CD8-positive, alpha-beta memory T cell (primary cell): ENCODE measurements at regions not wholly inside any gene's neighbourhood (a gene's known extent, or its start where the extent isn't known, plus 50 kb on each side); places are given as distances from the start of the nearest gene placed in this dataset.

ENCODE experiments used
- CTCF ChIA-PET: fragments of 350-600 bp; sonication (Branson Sonifier 250); formaldehyde crosslinking; loops from one replicate; lab custom pipeline; 2021; ENCODE audit warnings: antibody characterized with exemption; lab: Charles Lee
- POLR2A ChIA-PET: fragments of 350-600 bp; sonication (Branson Sonifier 250); formaldehyde crosslinking; loops from one replicate; lab custom pipeline; 2021; ENCODE audit warnings: antibody characterized with exemption; lab: Charles Lee
- DNase-seq, 5 donors: peaks; one replicate each; pipeline versions ENCODE4 v3.0.0 to v3.0.0-alpha.2; 2020 to 2022; ENCODE audit warnings: mixed read lengths in 1 of 5
- H3K27ac ChIP-seq: one replicate; pipeline ENCODE4 v1.7.0; 2013; ENCODE audit warnings: low read depth, mild to moderate bottlenecking, low read length, moderate library complexity
- H3K27me3 ChIP-seq: 2 replicates; pipeline ENCODE4 v1.7.0; 2013; ENCODE audit warnings: low read length, mild to moderate bottlenecking; ENCODE audit not compliant: insufficient read depth, poor library complexity, severe bottlenecking
- H3K36me3 ChIP-seq: 2 replicates; pipeline ENCODE4 v1.7.0; 2013; ENCODE audit warnings: mild to moderate bottlenecking, low read length, moderate library complexity; ENCODE audit not compliant: insufficient read depth
- H3K4me1 ChIP-seq: 2 replicates; pipeline ENCODE4 v1.7.0; 2013; ENCODE audit warnings: mild to moderate bottlenecking, low read length, moderate library complexity; ENCODE audit not compliant: insufficient read depth
- H3K4me3 ChIP-seq: 2 replicates; pipeline ENCODE4 v1.7.0; 2013; ENCODE audit warnings: mild to moderate bottlenecking, low read length
- H3K9me3 ChIP-seq: 2 replicates; pipeline ENCODE4 v1.7.0; 2013; ENCODE audit warnings: mild to moderate bottlenecking, low read length
- H3K27ac Mint-ChIP-seq, 8 donors: one replicate each; pipeline ENCODE4 v1.8.0; 2020 to 2021; ENCODE audit warnings: mixed read lengths in 8 of 8, mild to moderate bottlenecking in 6 of 8, inconsistent platforms in 3 of 8, moderate library complexity in 3 of 8
- H3K27me3 Mint-ChIP-seq, 2 donors: one replicate each; pipeline ENCODE4 v1.8.0; 2020 to 2021; ENCODE audit warnings: mixed read lengths in 2 of 2, mild to moderate bottlenecking in 1 of 2, moderate library complexity in 1 of 2
- H3K36me3 Mint-ChIP-seq, 3 donors: one replicate each; pipeline ENCODE4 v1.8.0; 2020 to 2021; ENCODE audit warnings: mixed read lengths in 3 of 3, inconsistent platforms in 1 of 3, mild to moderate bottlenecking in 1 of 3
- H3K4me1 Mint-ChIP-seq, 3 donors: one replicate each; pipeline ENCODE4 v1.8.0; 2020 to 2021; ENCODE audit warnings: mixed read lengths in 3 of 3, inconsistent platforms in 1 of 3, mild to moderate bottlenecking in 1 of 3
- H3K4me3 Mint-ChIP-seq, 7 donors: one replicate each; pipeline ENCODE4 v1.8.0; 2020 to 2021; ENCODE audit warnings: mixed read lengths in 7 of 7, mild to moderate bottlenecking in 6 of 7, moderate library complexity in 4 of 7, inconsistent platforms in 2 of 7
- H3K9me3 Mint-ChIP-seq, 5 donors: one replicate each; pipeline ENCODE4 v1.8.0; 2020 to 2022; ENCODE audit warnings: mixed read lengths in 5 of 5, mild to moderate bottlenecking in 3 of 5, moderate library complexity in 2 of 5, inconsistent platforms in 1 of 5

DNA sequence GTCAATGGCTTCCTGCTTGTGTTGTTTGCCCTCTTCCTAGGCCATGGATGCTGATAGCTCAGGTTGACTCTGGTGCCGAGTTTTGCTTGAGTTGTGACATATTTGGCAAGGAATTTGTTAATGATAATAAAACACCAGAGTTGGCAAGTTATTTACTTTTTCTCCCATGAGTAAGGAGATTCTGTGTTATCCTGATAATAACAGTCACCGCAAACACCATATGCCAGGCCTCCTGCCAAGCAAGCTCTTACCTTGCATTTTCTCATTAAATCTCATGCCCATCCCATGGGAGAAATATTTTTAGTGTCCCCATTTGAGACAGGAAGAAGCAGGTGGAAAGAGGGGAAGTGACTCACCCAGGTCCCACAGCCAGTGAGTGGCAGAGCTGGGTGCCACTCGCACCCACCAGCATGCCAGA lies 67.4 kb upstream of the CLCN4 start:
- Histone ChIP-seq H3K27me3 (no peaks in the 10 kb centered on the region), H3K4me1 (peaks cover 16% of the 10 kb centered on the region), H3K9me3 (no peaks in the 10 kb centered on the region), H3K36me3 (no peaks in the 10 kb centered on the region), H3K4me3 (no peak overlapping the region), H3K27ac (no peak overlapping the region)
- peaks cover 22 to 36% (median 34%) of the 10 kb centered on the region in 3 donors for H3K4me1 Mint-ChIP-seq
- POLR2A ChIA-PET: no interaction called here
- H3K36me3 Mint-ChIP-seq: peaks cover 0 to 18% (median 0%) of the 10 kb centered on the region in 3 donors
- H3K27ac Mint-ChIP-seq: no peak overlapping the region
- H3K9me3 Mint-ChIP-seq: no peaks in the 10 kb centered on the region
- CTCF ChIA-PET: interaction anchor here (0.8 kb wide), 1 partner anchor 24 kb away, joined by 3 read pairs; no protein-coding TSS in a partner anchor
- peaks cover 0 to 4% of the 10 kb centered on the region in 2 donors for H3K27me3 Mint-ChIP-seq
- DNase-seq: no peak
- H3K4me3 Mint-ChIP-seq: no peak overlapping the region

DNA sequence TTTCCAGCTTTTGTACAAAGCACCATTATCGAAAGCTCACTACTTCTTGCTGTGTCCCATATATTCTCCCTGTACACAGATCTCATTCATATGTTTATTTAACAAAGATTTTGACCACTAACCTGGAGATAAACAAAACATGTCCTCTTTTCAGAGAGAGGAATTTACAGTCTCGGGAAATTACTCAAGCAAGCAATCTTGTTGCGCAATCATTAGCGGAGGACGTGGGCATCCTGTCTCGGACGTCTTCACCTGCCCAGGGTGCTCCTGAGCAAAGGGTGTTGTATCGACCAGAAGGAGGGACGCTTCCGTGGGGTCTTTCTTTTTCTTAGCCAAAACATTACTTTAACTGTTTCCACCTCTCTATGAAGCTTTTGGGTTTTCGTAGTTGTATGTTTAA lies 66.5 kb upstream of the CLCN4 start:
- no peaks in the 10 kb centered on the region for H3K9me3 ChIP-seq
- Mint-ChIP-seq H3K4me3 (no peak overlapping the region), H3K27me3 (peaks cover 0 to 1% of the 10 kb centered on the region in 2 donors), H3K4me1 (peaks cover 14 to 29% (median 25%) of the 10 kb centered on the region in 3 donors), H3K27ac (no peak overlapping the region), H3K9me3 (no peaks in the 10 kb centered on the region), H3K36me3 (peaks cover 0 to 18% (median 0%) of the 10 kb centered on the region in 3 donors)
- H3K36me3 ChIP-seq: no peaks in the 10 kb centered on the region
- POLR2A ChIA-PET: no interaction called here
- no peak overlapping the region for H3K27ac ChIP-seq
- H3K4me1 ChIP-seq: peaks cover 9% of the 10 kb centered on the region
- no peak for DNase-seq
- CTCF ChIA-PET: no interaction called here
- H3K27me3 ChIP-seq: no peaks in the 10 kb centered on the region
- no peak overlapping the region for H3K4me3 ChIP-seq

DNA sequence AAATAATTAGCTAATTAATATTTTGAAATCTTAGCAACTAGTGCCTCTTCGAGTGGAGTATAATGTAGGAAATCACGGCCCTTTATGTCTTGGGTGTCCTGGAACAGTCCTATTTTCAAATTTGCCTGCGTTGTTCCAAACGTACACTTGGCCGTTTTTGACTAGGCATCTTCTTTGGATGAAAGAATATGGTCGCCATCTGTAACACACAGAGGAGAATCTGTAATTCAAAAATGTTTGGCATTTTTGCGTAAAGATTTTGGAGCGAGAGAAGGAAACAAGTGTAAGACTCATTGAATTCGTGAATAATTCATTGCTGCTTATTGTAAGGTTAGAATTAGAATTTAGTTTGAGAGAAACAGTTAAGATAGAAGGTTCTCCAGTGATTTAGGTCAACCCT lies 61.5 kb upstream of the CLCN4 start:
- no peak overlapping the region for H3K4me3 Mint-ChIP-seq
- POLR2A ChIA-PET: no interaction called here
- Histone ChIP-seq H3K27me3 (no peaks in the 10 kb centered on the region), H3K4me1 (peaks cover 22% of the 10 kb centered on the region), H3K4me3 (no peak overlapping the region), H3K9me3 (no peaks in the 10 kb centered on the region), H3K27ac (no peak overlapping the region), H3K36me3 (no peaks in the 10 kb centered on the region)
- peaks cover 0 to 33% (median 0%) of the 10 kb centered on the region in 3 donors for H3K36me3 Mint-ChIP-seq
- CTCF ChIA-PET: interaction anchor here (0.8 to 1.5 kb wide), 3 partner anchors 10 to 23 kb away, joined by 3 to 4 read pairs (median 4); no protein-coding TSS in a partner anchor
- peaks cover 24 to 43% (median 40%) of the 10 kb centered on the region in 3 donors for H3K4me1 Mint-ChIP-seq
- no peak for DNase-seq
- no peaks in the 10 kb centered on the region for H3K9me3 Mint-ChIP-seq
- H3K27me3 Mint-ChIP-seq: no peaks in the 10 kb centered on the region
- H3K27ac Mint-ChIP-seq: peak overlapping the region in 2 of 8 donors; percentile 3 to 32

DNA sequence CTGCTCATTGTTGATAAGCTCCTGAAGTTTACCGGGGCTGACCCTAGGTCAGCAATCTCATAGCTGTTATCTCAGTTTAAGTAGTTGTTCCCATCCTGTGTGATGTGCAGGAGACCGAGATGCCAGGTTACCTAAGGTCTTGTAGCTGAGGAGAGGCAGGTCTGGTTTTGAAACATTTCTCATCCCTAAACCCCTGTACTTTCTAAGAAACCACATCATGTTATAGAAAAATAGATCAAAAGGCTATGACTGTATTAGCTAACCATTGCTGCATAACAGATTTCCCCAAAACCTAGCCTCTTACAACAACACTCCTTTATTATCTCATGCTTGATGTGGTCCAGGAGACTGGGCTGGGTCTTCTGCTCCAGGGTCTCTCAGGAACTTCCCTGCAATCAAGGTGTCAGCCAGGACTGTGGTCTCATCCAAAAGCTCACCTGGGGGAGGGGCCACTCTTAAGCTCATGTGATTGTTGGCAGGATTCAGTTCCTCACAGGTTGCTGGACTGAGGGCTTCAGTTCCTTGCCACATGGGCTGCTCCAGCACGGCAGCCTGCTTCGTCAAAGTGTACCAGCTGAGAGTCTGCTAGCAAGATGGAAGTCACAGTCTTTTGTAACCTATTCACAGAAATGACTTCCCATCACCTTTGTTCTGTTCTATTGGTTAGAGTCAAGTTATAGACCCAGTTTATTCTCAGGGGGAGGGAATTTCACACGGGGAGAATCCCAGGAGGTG lies 60.9 kb upstream of the CLCN4 start:
- POLR2A ChIA-PET: no interaction called here
- H3K36me3 ChIP-seq: no peaks in the 10 kb centered on the region
- H3K4me1 Mint-ChIP-seq: peaks cover 30 to 49% (median 46%) of the 10 kb centered on the region in 3 donors
- no peak overlapping the region for H3K4me3 ChIP-seq
- no peaks in the 10 kb centered on the region for H3K27me3 Mint-ChIP-seq
- CTCF ChIA-PET: interaction anchor here (0.9 to 1.5 kb wide), 3 partner anchors 11 to 23 kb away, joined by 3 to 4 read pairs (median 3); no protein-coding TSS in a partner anchor
- peak in 1 of 5 donors; percentile 22 for DNase-seq
- no peaks in the 10 kb centered on the region for H3K9me3 Mint-ChIP-seq
- H3K36me3 Mint-ChIP-seq: peaks cover 0 to 35% (median 0%) of the 10 kb centered on the region in 3 donors
- H3K27ac Mint-ChIP-seq: peak overlapping the region in 6 of 8 donors; percentile 3 to 78 (median 44)
- H3K4me1 ChIP-seq: peaks cover 28% of the 10 kb centered on the region
- H3K4me3 Mint-ChIP-seq: peak overlapping the region in 2 of 7 donors; percentile 6 to 58
- H3K27me3 ChIP-seq: no peaks in the 10 kb centered on the region
- H3K9me3 ChIP-seq: no peaks in the 10 kb centered on the region
- no peak overlapping the region for H3K27ac ChIP-seq

DNA sequence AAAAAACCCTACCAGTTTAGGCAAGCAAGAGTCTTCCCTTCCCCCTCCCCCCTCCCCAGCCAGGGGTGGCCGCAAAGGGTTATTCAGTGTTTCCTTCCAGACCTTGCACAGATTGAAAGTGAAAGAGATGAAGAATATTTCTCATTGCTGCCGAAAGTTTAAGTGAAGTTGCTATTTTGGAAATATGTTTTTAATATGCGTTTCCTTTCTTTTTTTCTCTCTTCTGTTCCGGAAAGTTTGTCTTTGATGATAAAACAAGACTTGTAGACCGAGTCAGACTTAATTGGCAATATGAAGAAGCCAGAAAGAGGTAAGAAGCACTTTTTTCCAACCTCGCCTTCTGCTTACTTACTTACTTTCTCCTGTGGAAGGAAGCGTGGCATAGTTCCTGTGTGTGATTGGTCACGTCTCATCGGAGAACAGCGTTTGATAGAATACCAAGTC lies 58.5 kb upstream of the CLCN4 start:
- Histone ChIP-seq H3K4me1 (peaks cover 29% of the 10 kb centered on the region), H3K36me3 (no peaks in the 10 kb centered on the region), H3K27ac (peak overlapping the region; percentile 59), H3K9me3 (no peaks in the 10 kb centered on the region), H3K4me3 (peak overlapping the region; percentile 72), H3K27me3 (no peaks in the 10 kb centered on the region)
- H3K4me1 Mint-ChIP-seq: peaks cover 38 to 65% (median 64%) of the 10 kb centered on the region in 3 donors
- CTCF ChIA-PET: interaction anchor here (0.9 to 2.8 kb wide), 6 partner anchors 12 to 21 kb away, joined by 3 to 8 read pairs (median 5); no protein-coding TSS in a partner anchor
- H3K4me3 Mint-ChIP-seq: peak overlapping the region; percentile 89 to 99 (median 92)
- POLR2A ChIA-PET: interaction anchor here (2.3 kb wide), 1 partner anchor 12 kb away, joined by 19 read pairs; no protein-coding TSS in a partner anchor
- no peaks in the 10 kb centered on the region for H3K9me3 Mint-ChIP-seq
- peak overlapping the region; percentile 88 to 98 (median 94) for H3K27ac Mint-ChIP-seq
- peaks cover 0 to 42% (median 7%) of the 10 kb centered on the region in 3 donors for H3K36me3 Mint-ChIP-seq
- no peaks in the 10 kb centered on the region for H3K27me3 Mint-ChIP-seq
- DNase-seq: peak in 4 of 5 donors; percentile 43 to 71 (median 61)

DNA sequence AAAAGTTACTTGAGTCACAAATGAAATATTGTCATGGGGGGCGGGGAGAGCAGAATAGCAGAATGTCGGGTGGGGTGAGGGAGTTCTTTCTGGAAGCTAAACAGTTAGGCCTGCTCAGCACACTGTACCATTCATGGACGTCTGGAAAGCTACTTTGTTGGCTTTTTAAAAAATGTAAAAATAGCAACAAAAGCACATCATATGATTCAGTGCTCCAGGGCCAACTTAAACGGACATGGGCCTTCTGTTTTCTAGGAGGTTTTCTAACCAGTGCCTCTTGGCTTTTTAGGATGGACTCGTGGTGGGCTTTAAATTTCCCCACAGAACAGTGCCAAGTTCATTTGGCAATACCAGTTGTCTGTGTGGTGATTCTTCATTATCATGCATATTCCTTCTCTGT lies 57.4 kb upstream of the CLCN4 start:
- peaks cover 0 to 48% (median 7%) of the 10 kb centered on the region in 3 donors for H3K36me3 Mint-ChIP-seq
- H3K4me1 ChIP-seq: peaks cover 29% of the 10 kb centered on the region
- peak overlapping the region; percentile 72 for H3K4me3 ChIP-seq
- H3K9me3 Mint-ChIP-seq: no peaks in the 10 kb centered on the region
- no peaks in the 10 kb centered on the region for H3K27me3 ChIP-seq
- no peak overlapping the region for H3K27ac ChIP-seq
- H3K9me3 ChIP-seq: no peaks in the 10 kb centered on the region
- POLR2A ChIA-PET: no interaction called here
- no peak for DNase-seq
- peak overlapping the region; percentile 89 to 99 (median 92) for H3K4me3 Mint-ChIP-seq
- CTCF ChIA-PET: interaction anchor here (0.9 to 2.8 kb wide), 5 partner anchors 11 to 20 kb away, joined by 3 to 8 read pairs (median 6); no protein-coding TSS in a partner anchor
- H3K27me3 Mint-ChIP-seq: no peaks in the 10 kb centered on the region
- no peaks in the 10 kb centered on the region for H3K36me3 ChIP-seq
- peaks cover 41 to 65% (median 64%) of the 10 kb centered on the region in 3 donors for H3K4me1 Mint-ChIP-seq
- H3K27ac Mint-ChIP-seq: peak overlapping the region; percentile 25 to 98 (median 94)

DNA sequence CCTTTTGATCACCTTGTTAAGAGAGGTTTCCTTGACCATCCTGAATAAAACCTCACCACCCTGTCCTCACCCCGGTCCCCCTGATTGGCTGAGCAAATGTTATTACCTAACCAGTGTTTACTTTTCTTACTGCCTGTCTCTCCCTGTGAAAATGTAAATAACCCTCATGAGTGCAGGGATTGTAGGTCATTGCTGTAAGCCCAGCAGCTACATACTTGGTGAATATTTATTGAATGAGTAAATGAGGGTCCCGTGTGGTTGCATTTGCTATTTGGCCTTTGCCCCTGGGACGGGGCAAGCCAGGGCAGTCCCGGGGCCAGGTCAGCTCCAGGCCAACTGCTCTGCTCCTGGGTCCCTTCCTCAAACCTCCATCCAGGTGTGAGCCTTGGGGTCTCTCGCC lies 55.5 kb upstream of the CLCN4 start:
- Histone ChIP-seq H3K4me3 (no peak overlapping the region), H3K36me3 (no peaks in the 10 kb centered on the region), H3K27ac (no peak overlapping the region), H3K27me3 (no peaks in the 10 kb centered on the region), H3K9me3 (no peaks in the 10 kb centered on the region), H3K4me1 (peaks cover 28% of the 10 kb centered on the region)
- Mint-ChIP-seq H3K9me3 (no peaks in the 10 kb centered on the region), H3K4me3 (peak overlapping the region in 3 of 7 donors; percentile 2 to 49 (median 21)), H3K4me1 (peaks cover 44 to 71% (median 63%) of the 10 kb centered on the region in 3 donors), H3K27me3 (no peaks in the 10 kb centered on the region), H3K36me3 (peaks cover 0 to 51% (median 7%) of the 10 kb centered on the region in 3 donors), H3K27ac (peak overlapping the region in 3 of 8 donors; percentile 36 to 87 (median 48))
- ChIA-PET POLR2A (no interaction called here), CTCF (interaction anchor here (1.3 kb wide), 1 partner anchor 18 kb away, joined by 3 read pairs; no protein-coding TSS in a partner anchor)
- no peak for DNase-seq
